GM18505 (cell line): ENCODE measurements at regions not wholly inside any gene's neighbourhood (a gene's known extent, or its start where the extent isn't known, plus 50 kb on each side); places are given as distances from the start of the nearest gene placed in this dataset.

Source experiments
- ATAC-seq: cut with Tn5 transposase; IDR thresholded peaks from one replicate; pipeline ENCODE4 v1.9.1; 2021; ENCODE audit not compliant: unreplicated experiment
- POLR2A ChIP-seq: IDR thresholded peaks from 4 replicates; pipeline ENCODE4 v1.6.1; 2011; ENCODE audit warnings: borderline replicate concordance; ENCODE audit not compliant: insufficient read depth, insufficient read length; ENCODE audit errors: extremely low read depth

DNA sequence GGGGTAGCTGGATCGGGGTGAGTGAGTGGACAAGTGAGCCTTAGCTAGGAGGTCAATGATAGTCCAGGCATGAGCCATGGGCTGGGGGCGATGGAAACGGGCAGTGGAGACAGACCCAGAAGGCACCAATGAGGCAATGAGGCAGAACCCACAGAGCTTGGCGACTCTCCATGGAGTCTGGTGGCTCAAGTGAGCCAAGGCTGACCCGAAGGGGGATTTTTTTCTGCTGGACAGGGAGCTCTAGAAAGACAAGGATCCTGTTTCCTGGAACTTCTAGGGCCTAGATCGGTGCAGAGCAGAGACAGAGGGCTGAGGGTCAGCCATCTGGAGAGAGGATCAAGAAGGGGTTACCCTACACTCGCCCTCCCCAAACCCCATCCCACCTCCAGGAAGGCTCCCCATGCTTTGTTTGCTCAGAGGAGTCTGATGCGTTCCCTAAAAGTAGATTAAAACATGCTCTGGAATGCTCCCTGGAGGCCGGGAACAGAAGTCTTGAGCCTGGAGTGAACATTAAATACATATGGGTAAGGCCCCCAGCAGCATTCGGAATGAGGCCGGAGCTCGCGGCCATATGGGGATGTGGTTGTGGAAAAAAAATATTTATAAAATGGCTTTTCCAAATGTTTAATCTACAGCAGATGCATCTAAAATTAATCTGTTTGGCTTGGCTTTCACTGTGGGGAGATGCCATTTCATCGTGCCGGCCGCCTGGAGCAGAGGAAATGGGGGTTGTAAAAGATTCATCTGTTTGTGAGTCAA lies 237.8 kb upstream of the PMEPA1 start:
- no peak for ATAC-seq
- no peak for TF ChIP-seq POLR2A

DNA sequence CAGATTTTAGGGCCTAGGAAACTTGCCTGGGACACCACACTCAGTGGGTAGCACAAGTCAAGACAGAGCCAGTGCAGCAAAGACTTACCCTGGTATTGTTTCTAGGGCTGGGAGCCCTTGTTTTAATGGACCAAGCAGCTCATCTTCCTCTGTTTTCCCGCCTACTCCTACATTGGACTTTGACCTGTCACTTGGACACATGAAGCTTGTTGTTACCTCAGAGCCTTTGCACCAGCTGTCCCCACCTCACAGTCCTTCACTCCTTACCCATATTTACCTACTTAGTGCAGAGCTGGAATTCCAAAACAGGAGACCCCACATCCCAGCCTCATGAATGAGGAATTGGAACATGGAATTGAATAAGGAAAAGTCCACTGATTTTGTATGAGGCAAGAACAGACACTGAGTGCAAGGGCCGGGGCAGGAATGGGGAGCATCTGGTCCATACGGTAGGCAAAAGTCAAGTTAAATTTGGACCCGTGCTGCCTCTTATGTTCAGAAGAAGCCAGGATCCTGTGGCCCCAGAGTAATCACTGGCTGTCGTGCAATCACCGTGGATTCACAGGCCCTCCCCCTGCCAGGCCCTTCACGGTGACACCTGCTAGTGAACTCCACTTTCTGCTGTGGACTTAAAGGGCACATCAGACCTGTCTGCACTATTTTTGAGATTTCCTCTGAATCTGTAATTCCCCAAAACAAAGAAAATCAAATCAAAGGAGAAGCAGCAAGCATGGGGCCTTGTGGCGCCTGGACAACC lies 236.9 kb upstream of the PMEPA1 start:
- TF ChIP-seq POLR2A = no peak
- no peak for ATAC-seq

DNA sequence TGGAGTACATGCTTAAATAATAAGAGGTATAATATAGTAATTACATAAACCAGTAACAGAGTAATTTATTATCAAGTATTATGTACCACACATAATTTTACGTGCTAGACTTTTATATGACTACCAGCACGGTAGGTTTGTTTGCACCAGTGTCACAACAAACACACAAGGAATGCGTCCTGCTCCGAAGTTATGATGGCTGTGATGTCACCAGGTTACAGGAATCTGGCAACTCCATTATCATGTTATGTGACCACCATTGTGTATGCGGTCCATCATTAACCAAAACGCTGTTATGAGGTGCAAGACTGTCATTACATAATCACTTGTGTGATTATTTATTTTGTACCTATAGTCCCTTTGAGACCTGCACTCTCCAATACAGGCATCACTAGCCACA lies 235.2 kb upstream of the PMEPA1 start:
- no peak for TF ChIP-seq POLR2A
- ATAC-seq = no peak

DNA sequence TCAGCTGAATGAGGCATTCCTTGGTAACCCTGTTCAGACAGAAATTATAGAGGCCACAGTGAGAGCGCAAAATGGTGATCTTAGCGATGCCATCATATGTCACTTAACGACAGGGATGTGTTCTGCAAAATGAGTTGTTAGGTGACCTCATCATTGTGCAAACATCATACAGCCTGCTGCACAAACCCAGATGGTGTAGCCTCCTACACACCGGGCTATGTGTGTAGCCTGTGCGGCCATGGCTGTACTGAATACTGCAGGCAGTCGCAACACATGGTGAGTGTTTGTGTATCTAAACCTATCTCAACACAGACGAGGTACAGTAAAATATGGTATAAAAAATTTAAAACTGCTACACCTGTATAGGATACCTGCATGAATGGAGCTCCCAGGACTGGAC lies 234.1 kb upstream of the PMEPA1 start:
- TF ChIP-seq POLR2A = no peak
- no peak for ATAC-seq

DNA sequence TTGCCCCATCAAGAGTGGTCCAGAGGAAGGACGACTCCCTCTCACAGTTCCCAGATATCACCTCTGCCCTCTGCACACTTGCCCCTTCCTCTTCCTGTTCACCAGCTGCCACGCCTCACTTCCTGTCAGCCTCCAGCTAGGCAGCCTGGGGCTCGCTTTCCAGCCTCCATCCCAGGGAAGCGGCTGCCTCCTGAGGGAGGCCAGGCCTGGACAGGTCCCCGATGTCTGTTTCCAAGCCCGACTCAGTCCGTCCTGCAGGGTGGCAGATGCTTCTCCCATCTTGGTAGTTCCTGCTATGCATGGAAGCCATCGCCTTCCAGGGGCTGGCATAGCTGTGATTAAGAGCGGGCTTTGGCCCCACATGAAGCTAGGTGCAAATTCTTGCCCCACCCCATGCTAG lies 233.5 kb upstream of the PMEPA1 start:
- no peak for ATAC-seq
- no peak for TF ChIP-seq POLR2A

DNA sequence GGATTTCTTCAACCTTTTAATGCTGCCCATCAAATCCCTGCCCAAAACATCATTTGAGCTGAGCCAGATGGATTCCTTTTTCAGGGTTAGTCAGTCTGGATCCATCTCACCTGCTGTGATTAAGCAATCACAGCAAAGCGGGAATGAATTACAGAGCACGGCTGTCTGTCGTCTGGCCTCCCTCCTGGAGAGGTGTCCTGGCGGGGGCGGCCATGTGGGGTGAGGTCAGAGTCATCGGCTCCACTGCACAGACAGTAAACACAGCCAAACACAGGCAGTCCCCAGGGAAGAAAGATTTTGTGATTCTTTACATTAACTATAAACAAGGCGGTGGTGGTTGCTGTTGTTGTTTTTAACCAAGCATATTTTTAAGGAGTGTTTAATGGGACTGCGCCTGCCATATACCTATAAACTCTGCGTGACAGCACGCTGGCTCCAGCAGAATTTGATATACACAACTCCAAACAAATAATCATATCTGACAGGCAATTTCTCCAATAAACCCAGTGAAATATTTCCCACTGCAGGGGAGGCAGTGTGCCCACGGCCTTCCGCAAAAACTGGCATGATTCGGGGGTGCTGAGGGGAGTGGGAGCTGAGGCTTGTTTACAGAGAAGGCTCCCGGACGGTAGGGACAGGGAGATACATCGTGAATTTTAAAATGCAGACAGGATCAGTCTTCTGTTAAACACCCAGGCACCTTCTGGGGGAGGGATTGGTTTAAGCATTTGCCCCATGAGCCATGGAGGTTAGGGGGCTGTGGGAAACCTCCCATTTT lies 232.0 kb upstream of the PMEPA1 start:
- TF ChIP-seq POLR2A = no peak
- ATAC-seq = no peak

DNA sequence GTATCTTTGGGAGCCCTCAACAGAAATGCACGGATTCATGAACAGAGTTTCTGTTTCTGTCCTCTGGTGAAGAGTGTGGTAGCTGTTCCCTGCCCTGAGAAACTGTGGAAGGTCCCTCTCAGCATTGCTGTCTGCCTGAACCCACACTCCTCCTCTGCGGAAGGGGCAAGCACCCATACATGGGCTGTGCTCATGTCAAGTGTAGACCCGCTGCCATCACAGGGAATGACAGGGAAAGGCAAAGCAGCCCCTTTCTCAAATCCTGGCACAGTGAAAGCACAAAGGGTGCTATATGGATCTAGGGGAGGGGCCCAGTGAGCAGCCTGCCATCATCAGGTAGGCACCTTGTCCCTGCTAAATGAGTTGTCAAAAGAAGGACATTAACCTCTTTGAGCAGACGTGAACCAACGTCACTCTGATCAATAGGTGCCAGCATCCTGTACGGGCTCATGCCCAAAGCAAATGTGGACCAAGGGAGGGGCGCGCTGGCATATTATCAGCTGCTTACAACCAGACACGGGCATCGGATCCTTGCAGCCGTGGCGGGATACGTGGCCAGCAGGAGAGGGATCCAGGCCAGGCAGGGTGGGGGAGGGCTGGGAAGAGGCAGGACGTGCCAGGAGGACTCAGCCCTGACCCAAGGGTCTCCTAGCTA lies 231.2 kb upstream of the PMEPA1 start:
- ATAC-seq = no peak
- no peak for TF ChIP-seq POLR2A

DNA sequence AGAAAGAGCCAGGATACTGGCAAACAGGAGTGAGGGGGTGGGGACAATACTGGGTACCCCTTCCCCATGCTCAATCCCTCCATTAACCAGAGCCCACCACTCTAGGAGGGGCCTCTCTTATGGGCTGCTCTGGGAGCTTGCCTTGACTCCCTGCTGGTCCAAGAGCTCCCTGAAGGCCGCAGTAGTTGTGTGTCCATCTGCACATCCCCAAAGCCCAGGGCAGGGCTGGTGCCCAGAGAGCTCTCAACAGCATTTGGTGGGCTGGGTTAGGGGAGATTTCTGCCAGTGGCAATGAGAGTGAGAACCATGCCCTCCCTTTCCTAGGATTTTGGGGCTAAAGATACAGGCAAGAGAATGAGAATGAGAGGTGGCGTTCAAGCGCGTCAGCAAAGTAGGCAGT lies 230.6 kb upstream of the PMEPA1 start:
- no peak for ATAC-seq
- no peak for TF ChIP-seq POLR2A

DNA sequence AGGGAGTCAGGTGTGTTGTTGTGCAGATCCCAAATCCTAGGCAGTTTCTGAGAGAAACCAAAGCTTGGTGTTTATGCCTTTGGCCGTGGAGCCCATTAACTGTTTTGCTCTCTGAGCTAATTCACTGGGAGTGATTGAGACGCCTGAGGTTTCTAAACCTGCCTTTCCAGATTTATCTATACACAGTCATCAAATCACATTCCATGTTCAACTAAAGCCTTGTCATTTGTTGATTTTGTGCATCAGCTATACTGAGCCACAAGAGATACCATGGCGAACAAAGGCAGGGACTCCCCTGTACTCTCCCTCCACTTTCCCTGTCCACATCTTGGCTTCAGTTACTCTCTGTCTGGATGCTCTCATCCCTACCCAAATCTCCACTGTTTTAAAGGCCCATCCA lies 229.7 kb upstream of the PMEPA1 start:
- no peak for ATAC-seq
- TF ChIP-seq POLR2A = no peak

DNA sequence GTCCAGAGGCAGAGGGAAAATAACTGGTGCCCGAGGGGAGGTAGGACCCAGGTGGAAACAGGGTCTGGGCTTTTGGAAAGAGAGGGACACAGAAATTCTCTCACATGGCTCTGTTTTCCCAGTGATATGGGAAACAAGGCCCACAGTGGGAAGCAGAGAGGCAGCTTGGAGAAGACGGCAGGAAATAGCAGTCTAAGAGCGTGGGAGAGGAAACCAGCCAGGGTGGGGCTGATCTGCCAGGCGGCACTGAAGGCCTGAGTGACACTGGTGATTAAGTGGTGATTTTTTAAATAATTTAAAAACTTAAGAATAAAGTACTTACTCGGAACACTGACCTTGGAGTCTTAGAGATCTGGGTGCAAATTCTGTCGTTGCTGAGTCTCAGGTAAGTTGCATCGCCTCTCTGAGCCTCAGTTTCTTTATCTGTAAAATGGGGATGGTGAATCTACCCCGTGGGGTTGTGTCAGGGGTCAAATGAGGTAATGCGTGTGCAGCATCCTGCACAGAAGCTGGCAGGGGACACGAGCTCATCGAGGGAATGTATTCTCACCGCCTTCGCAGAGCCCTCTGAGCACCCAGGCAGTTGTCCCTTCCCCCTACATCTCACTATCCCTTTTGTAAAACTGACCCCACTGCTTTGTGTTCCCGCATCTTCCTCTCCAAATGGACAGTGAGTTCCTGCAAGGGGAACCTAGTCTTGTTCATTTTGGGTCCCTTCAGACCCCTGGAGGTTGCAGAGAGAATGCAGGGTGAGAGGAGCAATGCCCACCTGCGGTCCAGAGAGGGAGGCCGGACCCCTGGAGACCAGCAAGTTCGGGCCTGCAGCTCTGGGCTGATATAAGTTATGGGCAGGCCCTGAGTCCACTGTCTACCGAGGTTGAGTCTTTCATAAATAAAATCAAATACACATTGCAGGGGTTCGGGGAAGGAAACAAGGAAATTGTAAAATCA lies 228.6 kb upstream of the PMEPA1 start:
- no peak for ATAC-seq
- no peak for TF ChIP-seq POLR2A

DNA sequence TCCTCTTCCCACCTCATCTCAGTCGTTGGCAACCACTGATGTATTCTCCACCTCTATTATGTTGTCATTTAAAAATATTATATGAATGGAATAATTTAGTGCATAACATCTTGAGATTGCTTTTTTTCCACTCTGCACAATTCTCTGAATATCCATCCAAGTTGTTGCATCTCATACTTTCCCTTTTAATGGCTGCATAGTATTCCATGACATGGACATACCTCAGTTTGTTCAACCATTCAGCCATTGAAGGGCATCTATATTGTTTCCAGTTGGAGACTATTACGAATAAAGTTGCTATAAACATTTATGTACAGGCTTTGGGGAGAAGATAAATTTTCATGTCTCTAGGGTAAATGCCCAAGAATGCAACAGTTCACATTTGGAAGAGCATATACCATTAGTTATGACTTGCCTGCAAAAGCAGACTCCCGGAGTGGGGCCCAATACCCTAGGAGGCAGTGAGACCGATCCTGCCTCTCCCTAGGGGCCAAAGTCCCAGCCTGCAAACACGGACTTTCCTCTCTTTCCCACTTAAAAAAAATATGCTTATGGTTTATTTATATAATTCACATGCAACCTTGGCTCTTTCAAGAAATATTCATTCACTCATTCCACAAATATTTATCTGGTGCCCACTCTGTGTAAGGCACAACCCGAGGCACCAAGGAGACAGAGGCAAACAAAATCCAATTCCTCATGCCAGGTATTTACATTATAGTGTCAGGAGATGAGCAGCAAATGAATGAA lies 227.0 kb upstream of the PMEPA1 start:
- ATAC-seq = no peak
- no peak for TF ChIP-seq POLR2A
